Calu3 (cell line): ENCODE measurements at regions not wholly inside any gene's neighbourhood (a gene's known extent, or its start where the extent isn't known, plus 50 kb on each side); places are given as distances from the start of the nearest gene placed in this dataset.

ENCODE experiments used
- BruUV-seq: library from RNA; stranded (reverse); fragments of 400-500 nt; replicated peaks from 2 replicates; lab custom pipeline; 2021; lab: Mats Ljungman, UMichigan
- CTCF ChIA-PET: fragments of 300-600 bp; sonication (Branson Sonifier 250); formaldehyde crosslinking; loops from one replicate; lab custom pipeline; 2022; ENCODE audit warnings: antibody characterized with exemption; lab: Charles Lee
- DNase-seq: peaks from one replicate; pipeline ENCODE4 v3.0.0; 2022
- H3K27ac Mint-ChIP-seq: one replicate; pipeline ENCODE4 v1.8.0; 2022; ENCODE audit warnings: mixed read lengths; ENCODE audit not compliant: unreplicated experiment
- H3K27me3 Mint-ChIP-seq: one replicate; pipeline ENCODE4 v1.8.0; 2022; ENCODE audit warnings: mixed read lengths; ENCODE audit not compliant: unreplicated experiment
- H3K36me3 Mint-ChIP-seq: one replicate; pipeline ENCODE4 v1.8.0; 2022; ENCODE audit warnings: mild to moderate bottlenecking, moderate library complexity, mixed read lengths; ENCODE audit not compliant: insufficient read depth, unreplicated experiment
- H3K4me1 Mint-ChIP-seq: one replicate; pipeline ENCODE4 v1.8.0; 2022; ENCODE audit warnings: mild to moderate bottlenecking, low read depth, mixed read lengths; ENCODE audit not compliant: unreplicated experiment
- H3K4me3 Mint-ChIP-seq: one replicate; pipeline ENCODE4 v1.8.0; 2022; ENCODE audit warnings: mild to moderate bottlenecking, low read depth, moderate library complexity, mixed read lengths; ENCODE audit not compliant: unreplicated experiment
- H3K9me3 Mint-ChIP-seq: one replicate; pipeline ENCODE4 v1.8.0; 2022; ENCODE audit warnings: low read depth, mixed read lengths; ENCODE audit not compliant: unreplicated experiment
- CTCF ChIP-seq: fragments of 200-600 bp; IDR thresholded peaks from one replicate; pipeline ENCODE4 v1.8.0; 2022; ENCODE audit warnings: antibody characterized with exemption; ENCODE audit not compliant: unreplicated experiment
- intact Hi-C: fragments of 100-400 bp; cut with micrococcal nuclease; formaldehyde crosslinking; loops from one replicate; pipeline ENCODE4 v1.10.0; 2022; ENCODE audit not compliant: unreplicated experiment

GRCh38 chr4:120536884-120537283, 385.6 kb downstream of the PRDM5 start:
- peaks cover 3% of the 10 kb centered on the region for H3K9me3 Mint-ChIP-seq
- TF ChIP-seq CTCF = no peak
- DNase-seq = no peak
- intact Hi-C loops = no loop called here
- H3K4me1 Mint-ChIP-seq = no peaks in the 10 kb centered on the region
- CTCF ChIA-PET = no interaction called here
- H3K4me3 Mint-ChIP-seq = no peak overlapping the region
- BruUV-seq = no TSS peak
- no peaks in the 10 kb centered on the region for H3K27me3 Mint-ChIP-seq
- no peaks in the 10 kb centered on the region for H3K36me3 Mint-ChIP-seq
- no peak overlapping the region for H3K27ac Mint-ChIP-seq

- TF ChIP-seq CTCF = no peak
- CTCF ChIA-PET = no interaction called here
- intact Hi-C loops = no loop called here
- Mint-ChIP-seq H3K27ac (no peak overlapping the region), H3K27me3 (no peaks in the 10 kb centered on the region), H3K4me1 (peaks cover 8% of the 10 kb centered on the region), H3K36me3 (no peaks in the 10 kb centered on the region), H3K9me3 (no peaks in the 10 kb centered on the region), H3K4me3 (no peak overlapping the region)
- no TSS peak for BruUV-seq
- DNase-seq = no peak
Measured at GRCh38 chr4:120528428-120528827, 394.1 kb downstream of the PRDM5 start.

- no TSS peak for BruUV-seq
- Mint-ChIP-seq H3K9me3 (peaks cover 2% of the 10 kb centered on the region), H3K4me1 (peaks cover 13% of the 10 kb centered on the region), H3K36me3 (no peaks in the 10 kb centered on the region), H3K4me3 (no peak overlapping the region), H3K27ac (no peak overlapping the region), H3K27me3 (no peaks in the 10 kb centered on the region)
- CTCF ChIA-PET = no interaction called here
- intact Hi-C loops = no loop called here
- TF ChIP-seq CTCF = no peak
- no peak for DNase-seq
Measured at GRCh38 chr4:120526033-120526432, 396.5 kb downstream of the PRDM5 start.

GRCh38 chr4:120525106-120525505, 397.4 kb downstream of the PRDM5 start:
- Mint-ChIP-seq H3K9me3 (peaks cover 2% of the 10 kb centered on the region), H3K27ac (no peak overlapping the region), H3K36me3 (no peaks in the 10 kb centered on the region), H3K27me3 (no peaks in the 10 kb centered on the region), H3K4me3 (no peak overlapping the region), H3K4me1 (peaks cover 19% of the 10 kb centered on the region)
- intact Hi-C loops = no loop called here
- TF ChIP-seq CTCF = no peak
- CTCF ChIA-PET = interaction anchor here (0.6 kb wide), 1 partner anchor 63 kb away, joined by 3 read pairs; no protein-coding TSS in a partner anchor
- no TSS peak for BruUV-seq
- no peak for DNase-seq
